H9 (cell line): ENCODE measurements at regions not wholly inside any gene's neighbourhood (a gene's known extent, or its start where the extent isn't known, plus 50 kb on each side); places are given as distances from the start of the nearest gene placed in this dataset.

Experiments
- DNase-seq: peaks from one replicate; pipeline ENCODE4 v3.0.0-alpha.2; 2017
- H2AFZ ChIP-seq: one replicate; pipeline ENCODE4 v1.6.1; 2013; ENCODE audit warnings: mild to moderate bottlenecking, low read length, control low read depth, moderate library complexity
- H2AK5ac ChIP-seq: 2 replicates; pipeline ENCODE4 v1.6.1; 2013; ENCODE audit warnings: low read length, control low read depth, mixed read lengths; ENCODE audit not compliant: insufficient read length
- H2BK120ac ChIP-seq: one replicate; pipeline ENCODE4 v1.6.1; 2013; ENCODE audit warnings: low read depth, mild to moderate bottlenecking, low read length, control low read depth, inconsistent platforms; ENCODE audit not compliant: poor library complexity, severe bottlenecking
- H2BK12ac ChIP-seq: 2 replicates; pipeline ENCODE4 v1.6.1; 2013; ENCODE audit warnings: low read length, control low read depth, mixed read lengths, low read depth; ENCODE audit not compliant: insufficient read length
- H2BK15ac ChIP-seq: 2 replicates; pipeline ENCODE4 v1.6.1; 2013; ENCODE audit warnings: low read depth, low read length, control low read depth
- H2BK20ac ChIP-seq: one replicate; pipeline ENCODE4 v1.6.1; 2013; ENCODE audit warnings: low read depth, mild to moderate bottlenecking, low read length, control low read depth, inconsistent platforms; ENCODE audit not compliant: poor library complexity, severe bottlenecking
- H2BK5ac ChIP-seq: 2 replicates; pipeline ENCODE4 v1.6.1; 2013; ENCODE audit warnings: low read length, control low read depth, mixed read lengths; ENCODE audit not compliant: insufficient read length
- H3K14ac ChIP-seq: 2 replicates; pipeline ENCODE4 v1.6.1; 2013; ENCODE audit warnings: low read length, control low read depth; ENCODE audit not compliant: insufficient read depth
- H3K18ac ChIP-seq: 2 replicates; pipeline ENCODE4 v1.6.1; 2013; ENCODE audit warnings: low read depth, mild to moderate bottlenecking, mixed read lengths, low read length, control low read depth; ENCODE audit not compliant: insufficient read length
- H3K23ac ChIP-seq: 2 replicates; pipeline ENCODE4 v1.6.1; 2013; ENCODE audit warnings: low read length, control low read depth, mixed read lengths, low read depth; ENCODE audit not compliant: insufficient read length
- H3K23me2 ChIP-seq: 2 replicates; pipeline ENCODE4 v1.6.1; 2013; ENCODE audit warnings: low read depth, mild to moderate bottlenecking, mixed read lengths, low read length, control low read depth; ENCODE audit not compliant: insufficient read length, poor library complexity, severe bottlenecking
- H3K27ac ChIP-seq: 2 replicates; pipeline ENCODE4 v1.5.1; 2013; ENCODE audit warnings: low read length, control low read depth, mixed read lengths, low read depth; ENCODE audit not compliant: insufficient read length
- H3K27me3 ChIP-seq: 2 replicates; pipeline ENCODE4 v1.6.1; 2013; ENCODE audit warnings: low read length, control low read depth, inconsistent platforms; ENCODE audit not compliant: insufficient read depth
- H3K4ac ChIP-seq: 2 replicates; pipeline ENCODE4 v1.6.1; 2013; ENCODE audit warnings: low read depth, mild to moderate bottlenecking, control low read depth, inconsistent platforms, low read length, moderate library complexity
- H3K4me1 ChIP-seq: 2 replicates; pipeline ENCODE4 v1.6.1; 2013; ENCODE audit warnings: low read length, control low read depth, inconsistent platforms; ENCODE audit not compliant: insufficient read depth
- H3K4me2 ChIP-seq: 2 replicates; pipeline ENCODE4 v1.6.1; 2013; ENCODE audit warnings: low read length, control low read depth, mixed read lengths; ENCODE audit not compliant: insufficient read length, insufficient read depth
- H3K56ac ChIP-seq: 2 replicates; pipeline ENCODE4 v1.6.1; 2013; ENCODE audit warnings: low read depth, mild to moderate bottlenecking, mixed read lengths, low read length, control low read depth; ENCODE audit not compliant: insufficient read length
- H3K79me1 ChIP-seq: 2 replicates; pipeline ENCODE4 v1.6.1; 2013; ENCODE audit warnings: low read depth, mild to moderate bottlenecking, moderate library complexity, low read length, control low read depth, inconsistent platforms; ENCODE audit not compliant: insufficient read depth, poor library complexity, severe bottlenecking
- H3K79me2 ChIP-seq: 2 replicates; pipeline ENCODE4 v1.6.1; 2013; ENCODE audit warnings: low read length, control low read depth, inconsistent platforms; ENCODE audit not compliant: insufficient read depth
- H3K9ac ChIP-seq: 2 replicates; pipeline ENCODE4 v1.6.1; 2013; ENCODE audit warnings: low read length, control low read depth, mixed read lengths; ENCODE audit not compliant: insufficient read length; ENCODE audit errors: extremely low read depth
- H3K9me3 ChIP-seq: one replicate; pipeline ENCODE4 v1.6.1; 2013; ENCODE audit warnings: low read depth, low read length, inconsistent platforms; ENCODE audit not compliant: control insufficient read depth
- H3T11ph ChIP-seq: one replicate; pipeline ENCODE4 v1.6.1; 2013; ENCODE audit warnings: mild to moderate bottlenecking, low read length, control low read depth, inconsistent platforms
- H4K20me1 ChIP-seq: one replicate; pipeline ENCODE4 v1.6.1; 2013; ENCODE audit not compliant: control insufficient read depth, insufficient read length, insufficient read depth
- H4K5ac ChIP-seq: 2 replicates; pipeline ENCODE4 v1.6.1; 2013; ENCODE audit warnings: low read depth, mild to moderate bottlenecking, mixed read lengths, low read length, control low read depth; ENCODE audit not compliant: insufficient read length
- H4K8ac ChIP-seq: replicated peaks from 2 replicates; pipeline ENCODE4 v1.6.1; 2013; ENCODE audit warnings: low read length, control low read depth, mixed read lengths, low read depth; ENCODE audit not compliant: insufficient read length
- H4K91ac ChIP-seq: 2 replicates; pipeline ENCODE4 v1.6.1; 2013; ENCODE audit warnings: low read depth, mild to moderate bottlenecking, moderate library complexity, mixed read lengths, low read length, control low read depth; ENCODE audit not compliant: insufficient read length
- H3K27ac Mint-ChIP-seq, 3 experiments: 2 replicates in 2 of 3; 3 replicates in 1 of 3; pipeline ENCODE4 v1.8.0; 2020 to 2021; ENCODE audit warnings: mixed read lengths in 3 of 3, mild to moderate bottlenecking in 1 of 3, moderate library complexity in 1 of 3
- H3K27me3 Mint-ChIP-seq: 2 replicates; pipeline ENCODE4 v1.8.0; 2021; ENCODE audit warnings: low read depth, mild to moderate bottlenecking, moderate library complexity, mixed read lengths
- H3K36me3 Mint-ChIP-seq, 3 experiments: 2 replicates in 2 of 3; 3 replicates in 1 of 3; pipeline ENCODE4 v1.8.0; 2020 to 2021; ENCODE audit warnings: low read depth in 3 of 3, mixed read lengths in 3 of 3; ENCODE audit not compliant: insufficient read depth in 1 of 3
- H3K4me1 Mint-ChIP-seq, 2 experiments: 2 replicates each; pipeline ENCODE4 v1.8.0; 2020; ENCODE audit warnings: mixed read lengths in 2 of 2
- H3K4me3 Mint-ChIP-seq, 2 experiments: 2 replicates in 1 of 2; 3 replicates in 1 of 2; pipeline ENCODE4 v1.8.0; 2020 to 2021; ENCODE audit warnings: mild to moderate bottlenecking in 2 of 2, mixed read lengths in 2 of 2, moderate library complexity in 1 of 2
- H3K9me3 Mint-ChIP-seq, 2 experiments: 2 replicates in 1 of 2; 3 replicates in 1 of 2; pipeline ENCODE4 v1.8.0; 2020; ENCODE audit warnings: mild to moderate bottlenecking in 2 of 2, mixed read lengths in 2 of 2, moderate library complexity in 1 of 2
- WGBS: extraction: QIAGEN DNeasy Blood & Tissue Kit; methylation state at CpG from one replicate; pipeline ENCODE4 v1.1.7; 2013; ENCODE audit warnings: missing lambda C conversion rate, low lambda C conversion rate, mixed read lengths; ENCODE audit not compliant: insufficient read length; ENCODE audit errors: extremely low coverage; 5-methylcytosine and 5-hydroxymethylcytosine counted together
- TF ChIP-seq, protein P1 (sequence below): fragments of 200-600 bp; sonication (generic); conservative IDR thresholded peaks from 3 replicates; pipeline ENCODE4 v1.8.0; 2021; ENCODE audit warnings: antibody characterized with exemption, mild to moderate bottlenecking

DNA sequence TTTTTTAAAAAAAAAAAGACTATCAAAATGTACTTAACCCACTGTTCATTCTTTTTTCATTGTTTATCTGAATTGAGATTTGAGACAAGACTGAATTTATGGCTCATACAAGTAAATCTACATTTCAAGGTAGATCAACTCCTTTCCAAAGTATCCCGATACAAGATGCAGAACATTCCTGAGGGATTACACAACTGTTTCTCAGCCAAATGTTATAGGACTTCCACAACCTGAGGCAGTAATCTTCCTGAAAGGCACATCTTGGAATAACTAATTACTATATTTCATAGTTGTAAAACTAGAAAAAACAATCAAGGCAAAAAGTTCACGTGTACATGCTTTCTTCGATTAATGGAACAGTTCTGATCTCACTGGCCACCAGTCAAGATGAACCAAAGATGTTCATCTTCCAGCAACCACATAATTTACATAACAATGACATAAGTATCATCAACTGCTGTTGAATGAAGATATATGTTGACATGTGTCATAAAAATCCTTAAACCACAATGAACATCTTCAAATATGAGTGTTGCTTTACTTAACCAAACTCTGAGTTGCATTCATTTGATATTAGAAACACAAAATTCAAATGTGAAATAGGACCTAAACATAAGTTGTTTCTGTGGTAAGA lies 225.2 kb upstream of the DKK2 start:
- H3K27me3 ChIP-seq, result no peaks in the 10 kb centered on the region
- no peak overlapping the region for H3K23ac ChIP-seq
- H4K5ac ChIP-seq, result no peak overlapping the region
- no peak overlapping the region for H3K18ac ChIP-seq
- H3K4me1 ChIP-seq, result no peaks in the 10 kb centered on the region
- no peak overlapping the region for H2AFZ ChIP-seq
- TF ChIP-seq, protein P1, sequence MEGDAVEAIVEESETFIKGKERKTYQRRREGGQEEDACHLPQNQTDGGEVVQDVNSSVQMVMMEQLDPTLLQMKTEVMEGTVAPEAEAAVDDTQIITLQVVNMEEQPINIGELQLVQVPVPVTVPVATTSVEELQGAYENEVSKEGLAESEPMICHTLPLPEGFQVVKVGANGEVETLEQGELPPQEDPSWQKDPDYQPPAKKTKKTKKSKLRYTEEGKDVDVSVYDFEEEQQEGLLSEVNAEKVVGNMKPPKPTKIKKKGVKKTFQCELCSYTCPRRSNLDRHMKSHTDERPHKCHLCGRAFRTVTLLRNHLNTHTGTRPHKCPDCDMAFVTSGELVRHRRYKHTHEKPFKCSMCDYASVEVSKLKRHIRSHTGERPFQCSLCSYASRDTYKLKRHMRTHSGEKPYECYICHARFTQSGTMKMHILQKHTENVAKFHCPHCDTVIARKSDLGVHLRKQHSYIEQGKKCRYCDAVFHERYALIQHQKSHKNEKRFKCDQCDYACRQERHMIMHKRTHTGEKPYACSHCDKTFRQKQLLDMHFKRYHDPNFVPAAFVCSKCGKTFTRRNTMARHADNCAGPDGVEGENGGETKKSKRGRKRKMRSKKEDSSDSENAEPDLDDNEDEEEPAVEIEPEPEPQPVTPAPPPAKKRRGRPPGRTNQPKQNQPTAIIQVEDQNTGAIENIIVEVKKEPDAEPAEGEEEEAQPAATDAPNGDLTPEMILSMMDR, result no peak
- H3K27me3 Mint-ChIP-seq, result no peaks in the 10 kb centered on the region
- no peaks in the 10 kb centered on the region; a peak in 1 of 7 replicates for H3K36me3 Mint-ChIP-seq
- H3K79me2 ChIP-seq, result no peaks in the 10 kb centered on the region
- H3K14ac ChIP-seq, result no peak overlapping the region
- H4K91ac ChIP-seq, result no peak overlapping the region
- H3K79me1 ChIP-seq, result no peaks in the 10 kb centered on the region
- DNase-seq, result no peak
- H3K27ac Mint-ChIP-seq, result no peak overlapping the region
- WGBS, result no CpG with 5 or more reads among the region's 3 CpGs
- H3T11ph ChIP-seq, result no peak overlapping the region
- no peak overlapping the region for H3K9ac ChIP-seq
- H2BK15ac ChIP-seq, result no peak overlapping the region
- no peaks in the 10 kb centered on the region for H3K9me3 ChIP-seq
- H3K4me1 Mint-ChIP-seq, result peaks cover 8 to 12% of the 10 kb centered on the region in 2 experiments
- no peak overlapping the region for H3K56ac ChIP-seq
- H2BK120ac ChIP-seq, result no peak overlapping the region
- H3K4me3 Mint-ChIP-seq, result no peak overlapping the region
- no peak overlapping the region for H3K27ac ChIP-seq
- no peaks in the 10 kb centered on the region for H4K20me1 ChIP-seq
- no peak overlapping the region for H2BK20ac ChIP-seq
- H3K4me2 ChIP-seq, result no peak overlapping the region
- H2BK5ac ChIP-seq, result no peak overlapping the region
- H3K23me2 ChIP-seq, result no peaks in the 10 kb centered on the region
- H2BK12ac ChIP-seq, result no peak overlapping the region
- no peak overlapping the region for H3K4ac ChIP-seq
- no peaks in the 10 kb centered on the region for H3K9me3 Mint-ChIP-seq
- H4K8ac ChIP-seq, result no peak overlapping the region
- no peak overlapping the region for H2AK5ac ChIP-seq
